Stimulated activated CD4-positive, alpha-beta T cell treated with anti-CD3 and anti-CD28 coated beads, Interleukin-4, amount 100 ng/mL, for 48 hours (primary cell): ENCODE measurements at regions not wholly inside any gene's neighbourhood (a gene's known extent, or its start where the extent isn't known, plus 50 kb on each side); places are given as distances from the start of the nearest gene placed in this dataset.
"Not testable (repeated sequence)": the region's sequence is repeated elsewhere in the genome, so short reads cannot be mapped to it uniquely, and the experiment has no call there.

ENCODE experiments used
- DNase-seq, 2 donors: peaks; one replicate each; pipeline ENCODE4 v3.0.0-alpha.2; 2020; ENCODE audit warnings: low read depth in 2 of 2

DNA sequence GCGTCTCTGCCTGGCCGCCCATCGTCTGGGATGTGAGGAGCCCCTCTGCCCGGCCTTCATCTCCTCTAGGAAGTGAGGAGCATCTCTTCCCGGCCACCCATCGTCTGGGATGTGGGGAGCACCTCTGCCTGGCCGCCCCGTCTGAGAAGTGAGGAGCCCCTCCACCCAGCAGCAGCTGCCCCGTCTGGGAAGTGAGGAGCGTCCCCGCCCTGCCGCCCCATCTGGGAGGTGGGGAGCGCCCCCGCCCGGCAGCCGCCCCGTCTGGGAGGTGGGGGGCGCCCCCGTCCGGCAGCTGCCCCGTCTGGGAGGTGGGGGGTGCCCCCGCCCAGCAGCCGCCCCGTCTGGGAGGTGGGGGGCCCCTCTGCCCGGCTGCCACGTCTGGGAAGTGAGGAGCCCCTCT lies 153.7 kb upstream of the MYRIP start:
- DNase-seq: not testable (repeated sequence)

DNA sequence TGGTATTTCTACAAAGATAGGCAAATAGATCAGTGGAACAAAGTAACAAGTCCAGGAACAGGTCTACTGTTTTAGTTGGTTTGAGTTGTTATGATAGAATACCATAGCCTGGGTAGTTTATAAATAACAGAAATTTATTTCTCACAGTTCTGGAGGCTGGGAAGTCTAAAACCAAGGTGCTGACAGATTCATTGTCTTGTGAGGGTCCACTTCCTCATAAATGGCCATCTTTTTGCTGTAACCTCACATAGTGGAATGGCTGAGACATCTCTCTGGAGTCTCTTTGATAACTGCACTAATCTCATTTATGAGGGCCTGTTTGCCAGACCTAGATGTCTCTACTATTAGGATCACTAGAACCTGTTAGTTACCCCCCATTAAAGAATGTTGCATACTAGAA lies 152.3 kb upstream of the MYRIP start:
- DNase-seq: no peak

DNA sequence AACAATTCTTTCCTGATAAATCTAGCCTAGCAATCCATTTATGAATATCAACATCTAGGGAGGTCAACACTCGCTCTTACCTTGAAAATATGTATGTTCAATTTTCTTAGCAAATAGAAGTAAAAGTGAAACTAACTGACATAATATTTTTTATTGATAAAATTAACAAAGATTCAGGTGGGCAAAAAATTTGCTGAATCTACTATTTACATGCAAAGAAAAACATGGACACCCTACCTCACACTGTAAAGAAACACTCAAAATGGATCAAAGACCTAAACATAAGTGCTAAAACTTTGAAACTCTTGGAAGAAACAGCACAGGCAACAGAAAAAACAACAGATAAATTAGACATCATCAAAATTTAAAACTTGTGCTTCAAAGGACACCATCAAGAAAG lies 151.6 kb upstream of the MYRIP start:
- no peak for DNase-seq

DNA sequence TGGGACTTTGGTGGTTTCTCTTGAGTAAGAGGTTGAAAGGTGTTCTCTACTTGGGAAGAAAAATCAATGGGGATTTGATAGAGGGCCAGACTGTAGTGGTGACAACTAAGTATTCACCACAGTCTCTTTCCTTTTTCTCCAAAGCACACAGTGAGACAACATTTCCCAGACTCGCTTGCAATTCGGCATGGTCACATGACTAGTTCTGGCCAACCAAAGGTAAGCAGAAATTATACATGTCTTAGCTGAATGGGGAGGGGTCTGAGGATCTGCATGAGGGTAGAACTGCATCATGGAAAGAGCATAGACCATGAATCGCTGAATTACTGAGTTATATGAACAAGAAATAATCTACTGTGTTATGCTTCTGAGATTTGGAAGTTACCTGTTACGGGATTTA lies 144.5 kb upstream of the MYRIP start:
- DNase-seq: no peak

DNA sequence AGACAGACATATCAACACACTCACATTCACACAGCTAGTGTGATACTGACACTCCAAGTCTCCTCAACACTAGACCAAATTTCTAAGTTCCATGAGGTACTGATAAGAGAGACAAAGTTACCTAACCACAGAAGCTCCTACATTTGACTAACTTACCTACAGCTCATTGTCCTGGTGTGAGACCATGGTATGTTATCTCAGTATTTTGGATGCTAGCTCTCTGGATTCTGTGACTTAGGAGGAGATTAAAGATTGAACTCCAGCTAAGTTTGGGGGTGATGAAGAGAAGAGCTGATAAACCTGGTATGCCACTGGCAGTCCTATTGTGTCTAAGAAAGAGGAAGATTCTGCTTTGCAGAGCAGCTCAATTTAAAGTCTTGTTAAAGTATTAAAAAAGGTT lies 144.0 kb upstream of the MYRIP start:
- no peak for DNase-seq

DNA sequence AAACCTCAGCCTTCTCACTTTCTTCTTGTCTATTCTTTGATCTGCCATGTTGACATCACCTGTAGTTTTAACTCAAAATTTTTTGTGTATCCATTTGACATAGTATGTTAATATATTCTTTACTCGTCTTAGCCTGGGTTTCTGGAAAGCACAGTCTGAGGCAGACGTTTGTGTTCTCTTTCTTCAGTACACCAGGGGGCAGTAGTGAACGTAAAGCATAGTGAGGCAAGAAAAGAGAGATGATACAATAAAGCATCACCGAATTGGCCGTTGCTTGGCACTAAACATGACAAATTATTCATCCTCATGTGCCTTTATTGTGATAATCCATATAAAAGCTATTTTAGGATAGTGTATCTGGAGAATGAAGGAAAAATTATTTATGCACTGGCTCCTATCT lies 141.0 kb upstream of the MYRIP start:
- no peak for DNase-seq

DNA sequence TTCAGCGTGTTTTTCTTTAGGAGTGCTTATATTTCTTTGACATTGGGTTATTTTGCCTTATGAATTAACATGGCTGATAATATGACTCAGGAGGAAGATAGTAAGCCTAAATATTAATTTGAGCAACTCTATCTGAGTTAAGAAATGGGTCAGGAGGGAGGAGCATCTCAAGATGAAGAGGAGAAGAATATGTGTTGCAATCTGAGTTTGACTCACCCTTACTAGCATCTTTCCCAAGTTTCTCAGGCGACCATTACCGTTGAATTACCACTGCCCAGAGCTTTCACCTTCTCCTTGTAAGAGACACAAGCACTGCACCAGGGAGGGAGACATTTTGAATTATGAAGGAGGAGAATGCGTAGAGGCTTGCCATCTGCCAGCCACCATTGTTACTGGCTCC lies 138.3 kb upstream of the MYRIP start:
- DNase-seq: no peak

DNA sequence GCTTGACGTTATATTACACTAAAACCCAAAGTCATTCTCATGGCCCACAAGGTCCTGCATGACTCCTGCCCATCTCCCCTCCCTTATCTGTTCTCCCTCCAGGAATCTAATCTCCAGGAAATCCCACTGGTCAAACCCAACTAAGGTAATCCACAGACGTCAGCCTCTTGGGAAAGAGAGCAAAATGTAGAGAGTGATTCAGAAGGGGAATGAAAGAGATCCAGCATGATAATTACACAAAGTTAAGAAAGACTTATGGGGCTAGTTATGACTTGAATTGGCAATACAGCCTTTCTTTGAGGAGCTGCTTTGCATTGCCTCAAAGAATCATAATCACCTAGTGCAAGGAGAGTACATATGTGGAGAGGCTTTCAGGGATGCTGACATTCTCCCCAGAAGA lies 137.8 kb upstream of the MYRIP start:
- DNase-seq: no peak

DNA sequence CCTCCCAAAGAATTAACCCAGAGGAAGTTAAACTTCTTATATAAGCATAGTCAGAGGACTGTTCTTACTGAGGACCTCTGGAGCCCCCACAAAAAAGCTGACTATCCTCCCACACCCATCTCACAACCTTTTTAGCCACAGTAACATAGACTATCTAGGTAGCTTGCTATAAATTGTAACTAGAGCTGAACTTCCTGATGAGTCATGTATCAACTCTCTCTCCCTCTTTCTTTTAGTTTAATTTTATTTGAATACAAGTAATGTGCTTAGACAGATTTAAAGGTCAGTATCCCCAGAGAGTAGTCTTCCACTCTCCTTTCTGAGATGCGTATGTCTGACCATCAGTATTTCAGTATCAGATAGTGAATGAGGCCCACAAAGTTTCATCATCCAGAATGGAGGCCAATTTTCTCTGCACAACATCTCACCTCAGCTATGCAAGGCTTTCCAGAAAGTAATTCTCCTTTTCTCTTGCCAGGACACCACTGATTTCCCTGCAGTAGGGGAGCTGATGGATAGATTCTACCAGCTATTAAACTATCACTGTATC lies 104.0 kb upstream of the MYRIP start:
- DNase-seq: no peak

DNA sequence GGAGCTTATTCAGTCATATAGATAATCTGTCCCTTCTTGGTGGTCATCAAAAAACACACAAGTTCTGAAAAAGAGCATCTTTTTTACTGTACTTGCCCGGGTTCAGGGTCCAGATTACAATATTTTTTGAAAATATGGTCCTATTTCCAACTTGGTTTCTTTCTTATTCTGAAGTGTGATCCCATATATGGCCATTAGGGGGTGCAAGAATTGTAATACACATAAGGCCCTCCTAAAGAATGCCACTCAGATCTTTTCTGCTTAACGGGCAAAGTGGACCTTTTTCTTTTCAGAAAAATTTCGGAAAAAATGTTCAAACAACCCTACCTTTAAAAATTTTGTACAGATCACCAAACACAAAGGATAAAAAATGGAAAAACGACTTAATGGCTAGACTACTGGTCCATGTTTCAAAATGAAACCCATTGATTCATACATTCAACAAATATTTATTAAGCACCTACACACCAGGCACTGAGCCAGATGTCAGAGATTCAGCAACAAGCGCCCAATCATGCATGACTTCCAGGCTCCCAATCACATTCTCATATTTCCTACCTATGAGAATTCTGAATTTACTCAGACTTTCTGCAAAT lies 102.0 kb upstream of the MYRIP start:
- DNase-seq: no peak

DNA sequence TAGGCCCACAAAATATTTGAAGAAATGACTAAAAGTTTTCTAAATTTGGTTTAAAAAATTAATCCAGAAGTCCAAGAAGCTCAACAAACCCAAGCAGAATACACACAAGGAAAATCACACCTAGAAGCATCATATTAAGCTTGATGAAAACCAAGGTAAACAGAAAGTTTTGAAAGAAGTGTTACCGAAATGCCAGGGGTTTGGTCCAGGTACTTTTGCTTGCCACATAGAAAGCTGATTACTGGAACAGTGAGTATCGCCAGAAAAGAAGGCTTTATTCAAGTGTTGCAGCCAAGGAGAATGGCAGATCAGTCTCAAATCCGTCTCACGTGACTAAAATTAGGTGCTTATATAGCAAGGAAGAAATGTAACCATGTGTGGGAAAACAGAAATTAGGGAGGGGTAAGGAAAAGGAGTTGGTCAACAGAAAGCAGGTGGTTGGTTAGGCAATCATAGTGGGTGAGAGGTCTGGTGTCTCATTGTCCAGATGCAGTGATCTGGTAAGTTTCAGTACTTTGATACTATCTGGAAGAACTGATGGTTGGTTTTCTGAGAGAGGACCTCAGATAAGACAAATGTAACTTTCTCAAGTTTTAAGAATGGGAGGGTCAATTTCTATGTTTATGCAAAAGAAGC lies 96.9 kb upstream of the MYRIP start:
- no peak for DNase-seq

DNA sequence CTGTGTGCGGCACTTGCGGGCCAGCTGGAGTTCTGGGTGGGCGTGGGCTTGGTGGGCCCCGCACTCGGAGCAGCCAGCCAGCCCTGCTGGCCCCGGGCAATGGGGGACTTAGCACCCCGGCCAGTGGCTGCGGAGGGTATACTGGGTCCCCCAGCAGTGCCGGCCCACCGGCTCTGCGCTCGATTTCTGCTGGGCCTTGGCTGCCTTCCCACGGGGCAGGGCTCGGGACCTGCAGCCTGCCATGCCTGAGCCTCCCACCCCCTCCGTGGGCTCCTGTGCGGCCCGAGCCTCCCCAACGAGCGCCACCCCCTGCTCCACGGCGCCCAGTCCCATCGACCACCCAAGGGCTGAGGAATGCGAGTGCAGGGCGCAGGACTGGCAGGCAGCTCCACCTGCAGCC lies 96.1 kb upstream of the MYRIP start:
- not testable (repeated sequence) for DNase-seq

DNA sequence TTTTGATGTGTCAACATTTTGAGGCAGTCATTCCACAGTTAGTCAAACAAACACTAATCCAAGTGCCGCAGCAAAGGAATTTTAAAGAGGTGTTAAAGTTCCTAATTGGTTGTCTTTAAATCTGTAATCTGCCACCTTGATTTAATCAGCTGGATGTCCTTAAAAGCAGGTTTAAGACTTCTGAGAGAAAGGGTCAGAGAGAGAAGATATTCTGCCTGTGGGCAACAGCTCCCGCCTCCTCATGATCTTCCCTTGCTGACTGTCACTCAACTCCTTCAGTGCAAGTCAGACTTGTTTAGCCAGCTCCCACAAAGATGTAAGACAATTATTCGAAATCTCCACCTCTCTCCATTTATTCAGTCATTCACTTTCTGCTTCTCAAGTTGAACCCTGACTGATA lies 92.6 kb upstream of the MYRIP start:
- no peak for DNase-seq

DNA sequence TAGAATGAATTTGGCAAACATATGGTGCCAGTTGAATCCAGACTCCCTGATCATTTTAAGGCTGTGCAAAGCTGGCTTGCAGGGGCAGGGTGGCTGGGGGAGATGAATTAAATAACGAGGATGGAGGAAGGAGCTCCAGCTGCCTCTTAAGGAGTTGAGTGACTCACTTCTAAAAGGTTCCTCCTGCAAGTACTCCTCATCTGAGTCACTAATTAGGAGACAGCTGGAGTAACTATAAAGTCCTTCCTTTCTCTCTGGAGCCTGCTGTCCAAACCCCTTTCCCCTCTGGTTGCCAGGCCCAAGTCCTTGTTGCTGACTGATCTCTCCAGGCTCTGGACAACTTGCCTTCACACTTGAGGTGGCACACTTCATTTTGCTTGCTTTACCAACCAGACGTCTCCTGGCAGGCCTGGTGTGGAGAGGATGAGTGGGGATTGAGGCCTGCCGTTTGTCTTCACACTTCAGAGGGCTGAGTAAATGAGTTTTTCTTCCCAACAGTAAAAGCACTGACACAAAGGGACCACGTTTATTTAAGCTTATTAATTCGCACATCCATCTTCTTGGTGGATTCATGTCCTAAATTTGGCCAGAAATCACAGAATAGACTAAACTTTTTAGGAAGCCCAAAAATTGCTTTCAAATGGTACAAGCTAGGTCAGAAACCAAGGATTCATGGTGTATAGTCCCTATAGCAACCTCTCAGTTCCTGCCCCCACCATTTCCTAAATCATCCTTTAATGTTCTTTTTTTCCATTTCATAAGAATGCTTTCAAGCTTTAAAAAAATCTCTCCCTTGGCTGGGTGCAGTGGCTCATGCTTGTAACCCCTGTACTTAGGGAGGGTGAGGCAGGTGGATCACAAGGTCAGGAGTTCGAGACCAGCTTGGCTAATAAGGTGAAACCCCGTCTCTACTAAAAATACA lies 90.5 kb upstream of the MYRIP start:
- no peak for DNase-seq

DNA sequence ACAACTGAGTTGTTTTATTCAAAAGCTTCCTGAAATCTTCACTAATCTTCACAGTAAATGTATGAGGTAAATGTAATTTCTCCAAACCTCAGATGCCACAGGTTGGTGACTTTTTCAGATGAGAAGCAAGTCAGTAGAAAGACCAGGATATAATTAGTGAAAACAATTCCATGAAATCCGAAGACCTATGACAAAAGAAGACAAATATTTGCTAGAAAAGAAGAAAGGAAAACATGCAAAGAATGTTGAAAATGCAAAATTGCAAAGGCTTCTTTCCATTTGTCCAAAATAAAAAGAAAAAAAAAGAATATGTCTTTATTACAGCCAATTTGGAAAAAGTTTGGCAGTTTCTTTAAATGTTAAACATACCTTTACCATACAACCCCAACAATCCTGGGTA lies 88.3 kb upstream of the MYRIP start:
- DNase-seq: no peak

DNA sequence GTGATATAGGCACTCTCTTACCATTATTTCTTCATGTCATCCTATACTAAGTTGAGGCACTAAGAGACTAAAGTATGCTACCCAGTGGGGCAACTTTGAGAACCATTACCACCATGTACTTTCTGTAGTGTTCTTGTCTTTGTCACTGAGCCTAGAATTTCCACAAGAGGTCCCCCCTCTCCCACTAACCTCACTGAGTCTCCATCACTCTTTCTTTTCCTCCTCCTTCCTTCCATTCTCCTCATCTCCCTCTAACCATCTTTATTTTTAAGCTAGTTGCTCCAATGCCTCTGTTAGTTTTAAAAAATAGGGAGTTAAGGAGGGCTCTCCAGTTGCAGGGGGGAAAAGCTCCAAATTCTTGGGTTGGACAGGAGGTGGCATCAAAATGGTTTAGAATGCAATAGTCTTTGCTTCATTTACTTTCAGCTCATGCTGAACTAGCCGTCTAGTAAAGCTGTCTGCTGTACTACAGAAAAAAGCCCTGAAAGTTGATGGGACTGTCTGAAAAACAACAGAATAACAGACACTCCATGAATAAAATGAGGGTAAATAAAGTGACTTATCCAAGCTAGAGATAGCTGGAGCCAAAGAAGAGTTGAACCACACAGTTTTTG lies 85.1 kb upstream of the MYRIP start:
- DNase-seq: no peak

DNA sequence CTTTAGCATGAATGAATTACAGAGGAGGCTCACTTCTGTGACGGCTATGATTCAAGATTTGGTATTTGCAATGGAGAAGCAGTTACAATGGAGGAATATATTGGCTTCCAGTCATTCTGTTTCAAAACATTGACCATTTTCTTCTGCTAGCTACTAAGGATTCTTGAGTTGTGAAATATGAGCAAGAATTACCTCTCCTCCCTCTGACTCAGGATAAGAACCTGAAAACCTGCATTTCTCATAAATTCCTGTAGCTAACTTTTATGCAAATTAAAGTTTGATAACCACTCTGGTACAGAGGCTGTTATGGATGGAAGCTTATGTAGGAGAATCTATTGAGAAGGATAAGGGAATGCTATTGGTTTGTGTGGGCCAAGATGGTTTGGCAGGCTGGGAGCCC lies 84.1 kb upstream of the MYRIP start:
- no peak for DNase-seq

DNA sequence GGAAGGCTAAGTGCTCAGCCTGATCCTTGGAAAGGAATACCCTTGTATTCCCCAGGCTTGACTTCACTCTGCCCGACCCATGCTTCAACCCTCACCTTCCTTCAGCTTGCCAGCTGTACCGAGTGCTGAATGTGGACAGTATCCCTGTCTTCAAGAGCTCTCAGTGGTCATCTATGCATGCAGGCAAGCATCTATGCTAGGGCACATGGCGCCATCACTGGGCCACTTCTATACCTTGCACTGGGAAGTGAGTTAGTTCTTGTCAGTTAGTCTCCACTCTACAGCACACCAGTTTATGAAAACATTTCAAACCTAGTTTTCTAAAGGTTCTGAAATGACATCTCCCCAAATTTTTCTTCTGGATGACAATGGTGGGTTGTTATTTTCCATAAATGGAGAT lies 82.0 kb upstream of the MYRIP start:
- DNase-seq: no peak

DNA sequence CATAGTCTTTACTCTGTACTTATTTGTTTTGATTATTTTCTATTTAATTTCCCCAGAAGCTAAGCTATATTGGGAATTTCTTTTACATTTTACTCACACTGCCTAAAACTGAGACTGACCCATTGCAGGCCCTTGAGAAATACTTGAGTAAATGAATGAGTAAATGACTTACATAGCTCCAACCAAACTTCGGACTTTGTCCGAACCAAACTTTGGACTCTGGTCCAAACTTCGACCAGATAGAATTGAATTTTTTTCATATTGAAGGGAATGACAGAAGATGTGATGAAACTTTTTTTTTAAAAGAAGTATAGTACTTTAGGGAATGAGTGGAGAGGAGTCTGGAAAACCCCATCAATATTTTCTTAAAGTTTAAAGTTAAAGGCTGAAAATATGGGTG lies 75.6 kb upstream of the MYRIP start:
- DNase-seq: no peak

DNA sequence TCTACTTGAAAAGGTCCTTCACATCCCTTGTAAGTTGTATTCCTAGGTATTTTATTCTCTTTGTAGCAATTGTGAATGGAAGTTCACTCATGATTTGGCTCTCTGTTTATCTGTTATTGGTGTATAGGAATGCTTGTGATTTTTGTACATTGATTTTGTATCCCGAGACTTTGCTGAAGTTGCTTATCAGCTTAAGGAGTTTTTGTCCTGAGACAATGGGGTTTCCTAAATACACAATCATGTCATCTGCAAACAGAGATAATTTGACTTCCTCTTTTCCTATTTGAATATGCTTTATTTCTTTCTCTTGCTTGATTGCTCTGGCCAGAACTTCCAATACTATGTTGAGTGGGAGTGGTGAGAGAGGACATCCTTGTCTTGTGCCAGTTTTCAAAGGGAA lies 69.8 kb upstream of the MYRIP start:
- DNase-seq: not testable (repeated sequence)

DNA sequence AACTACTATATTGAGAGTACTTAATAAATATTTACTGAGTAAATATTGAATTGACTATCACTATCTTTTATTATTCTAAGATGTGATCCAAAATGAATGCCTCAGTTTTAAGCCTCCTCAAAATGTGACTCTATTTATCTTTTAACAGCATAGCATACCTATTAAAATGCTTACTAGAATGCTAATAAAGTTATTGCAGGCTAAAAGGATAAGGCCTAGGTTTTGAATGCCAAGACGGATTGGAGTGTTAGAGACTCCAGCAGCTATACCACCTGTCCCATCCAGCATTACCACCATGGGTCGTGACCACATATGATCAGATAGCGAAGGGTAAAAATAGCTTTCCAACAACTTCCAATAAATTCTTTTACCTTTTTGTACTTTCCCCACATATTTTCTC lies 64.7 kb upstream of the MYRIP start:
- no peak for DNase-seq

DNA sequence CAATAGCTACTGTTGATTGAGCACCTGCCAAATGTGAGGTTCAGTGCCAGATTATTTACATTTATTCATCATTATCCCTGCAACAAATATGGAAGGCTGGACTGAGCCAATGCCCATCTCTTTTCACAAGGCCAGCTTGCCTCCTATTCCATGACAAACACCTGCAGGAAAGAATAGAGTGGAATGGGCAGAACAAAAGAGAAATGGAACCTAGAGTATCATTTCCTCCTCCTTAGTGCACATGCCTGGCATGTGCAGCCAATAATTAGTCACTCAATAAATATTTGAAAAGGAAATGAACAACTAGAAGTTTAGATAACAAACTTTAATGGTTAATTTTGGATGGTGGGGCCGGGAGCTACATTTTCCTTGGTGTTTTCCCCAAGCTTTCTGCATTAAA lies 61.4 kb upstream of the MYRIP start:
- DNase-seq: no peak
